ENCODE measurements at regions not wholly inside any gene's neighbourhood (a gene's known extent, or its start where the extent isn't known, plus 50 kb on each side); places are given as distances from the start of the nearest gene placed in this dataset.
"Not testable (repeated sequence)": the region's sequence is repeated elsewhere in the genome, so short reads cannot be mapped to it uniquely, and the experiment has no call there.

DNA sequence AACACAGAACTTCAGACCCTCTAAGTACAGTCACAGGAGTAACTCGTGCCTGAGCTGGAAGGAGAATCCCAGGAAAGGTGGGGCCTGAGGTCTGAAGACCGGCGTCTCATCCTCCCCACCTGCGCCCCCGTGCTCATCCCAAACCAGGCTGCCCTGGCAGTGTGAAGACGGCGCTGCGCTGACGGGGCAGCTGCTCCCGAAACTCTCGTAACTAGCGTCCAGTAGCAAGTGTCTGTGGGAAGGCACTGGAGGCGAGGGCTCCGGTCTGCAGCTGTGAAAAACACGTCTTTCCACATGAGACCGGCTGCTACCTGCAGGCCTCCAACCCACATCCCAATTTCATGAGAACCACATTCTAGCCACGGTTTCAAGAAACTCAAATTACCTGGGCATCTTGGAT, 136.6 kb upstream of the RNF32 start:
- H2AFZ ChIP-seq (ENCODE audit: low read depth, low read length): no peak overlapping the region
- no peak overlapping the region for H3K4me2 ChIP-seq (ENCODE audit: low read length)
- H3F3A ChIP-seq (ENCODE audit: insufficient read depth, low read length, poor library complexity, severe bottlenecking): no peaks in the 10 kb centered on the region
- H3K9me3 ChIP-seq (ENCODE audit: low read length): no peaks in the 10 kb centered on the region
- no peak overlapping the region for H3K4me3 ChIP-seq (ENCODE audit: low read length)
- no peak overlapping the region for H3K27ac ChIP-seq (ENCODE audit: low read length)
- H3K9ac ChIP-seq (ENCODE audit: low read length): no peak overlapping the region
- no peaks in the 10 kb centered on the region for H3K9me2 ChIP-seq (ENCODE audit: insufficient read depth, low read length)
- H3K27me3 ChIP-seq (ENCODE audit: insufficient read depth, low read depth, low read length): no peaks in the 10 kb centered on the region
- no peaks in the 10 kb centered on the region for H3K36me3 ChIP-seq (ENCODE audit: insufficient read depth, low read length)
- no peaks in the 10 kb centered on the region for H4K20me1 ChIP-seq (ENCODE audit: insufficient read depth)
- no peaks in the 10 kb centered on the region for H3K79me2 ChIP-seq (replicated peaks; ENCODE audit: insufficient read depth, low read length)
- TF ChIP-seq POLR2AphosphoS5 (IDR thresholded peaks at IDR 0.05) (no peak), EZH2 (IDR thresholded peaks at IDR 0.05; ENCODE audit: borderline replicate concordance, insufficient read depth, low read length, poor library complexity, severe bottlenecking) (no peak)

DNA sequence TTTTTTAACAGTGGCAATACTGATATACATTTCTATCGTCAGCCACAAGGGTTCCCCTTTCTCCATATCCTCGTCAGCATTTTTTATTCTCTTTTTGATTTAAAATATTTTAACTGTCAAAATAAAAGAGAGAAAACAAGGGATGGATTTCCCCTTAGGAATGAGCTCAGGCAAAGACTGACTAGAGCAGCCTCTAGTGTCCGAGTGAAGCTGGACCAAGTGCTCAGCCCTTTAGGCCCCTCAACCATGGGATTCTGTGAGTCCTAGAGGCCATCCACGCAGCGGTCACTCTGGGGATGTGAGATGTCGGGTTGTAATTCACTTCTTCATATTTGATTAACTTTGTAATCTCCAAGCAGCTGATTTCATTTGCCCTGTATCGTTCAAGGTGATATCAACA, 137.4 kb upstream of the RNF32 start:
- Histone ChIP-seq H3K27ac (ENCODE audit: low read length) (no peak overlapping the region), H3K9ac (ENCODE audit: low read length) (no peak overlapping the region), H3K27me3 (ENCODE audit: insufficient read depth, low read depth, low read length) (no peaks in the 10 kb centered on the region), H3K9me3 (ENCODE audit: low read length) (no peaks in the 10 kb centered on the region), H4K20me1 (ENCODE audit: insufficient read depth) (no peaks in the 10 kb centered on the region), H2AFZ (ENCODE audit: low read depth, low read length) (no peak overlapping the region), H3K4me2 (ENCODE audit: low read length) (no peak overlapping the region), H3F3A (ENCODE audit: insufficient read depth, low read length, poor library complexity, severe bottlenecking) (no peaks in the 10 kb centered on the region), H3K9me2 (ENCODE audit: insufficient read depth, low read length) (no peaks in the 10 kb centered on the region), H3K36me3 (ENCODE audit: insufficient read depth, low read length) (no peaks in the 10 kb centered on the region), H3K79me2 (replicated peaks; ENCODE audit: insufficient read depth, low read length) (no peaks in the 10 kb centered on the region), H3K4me3 (ENCODE audit: low read length) (no peak overlapping the region)
- TF ChIP-seq EP300 (conservative IDR thresholded peaks at IDR 0.05; ENCODE audit: poor library complexity, severe bottlenecking) (no peak), POLR2AphosphoS5 (IDR thresholded peaks at IDR 0.05) (no peak), EZH2 (IDR thresholded peaks at IDR 0.05; ENCODE audit: borderline replicate concordance, insufficient read depth, low read length, poor library complexity, severe bottlenecking) (no peak), RAD21 (conservative IDR thresholded peaks at IDR 0.05) (no peak), SMC3 (conservative IDR thresholded peaks at IDR 0.05; ENCODE audit: poor library complexity) (no peak), TAF1 (IDR thresholded peaks at IDR 0.05; ENCODE audit: low read depth) (no peak)
- TF ChIP-seq, protein P1, sequence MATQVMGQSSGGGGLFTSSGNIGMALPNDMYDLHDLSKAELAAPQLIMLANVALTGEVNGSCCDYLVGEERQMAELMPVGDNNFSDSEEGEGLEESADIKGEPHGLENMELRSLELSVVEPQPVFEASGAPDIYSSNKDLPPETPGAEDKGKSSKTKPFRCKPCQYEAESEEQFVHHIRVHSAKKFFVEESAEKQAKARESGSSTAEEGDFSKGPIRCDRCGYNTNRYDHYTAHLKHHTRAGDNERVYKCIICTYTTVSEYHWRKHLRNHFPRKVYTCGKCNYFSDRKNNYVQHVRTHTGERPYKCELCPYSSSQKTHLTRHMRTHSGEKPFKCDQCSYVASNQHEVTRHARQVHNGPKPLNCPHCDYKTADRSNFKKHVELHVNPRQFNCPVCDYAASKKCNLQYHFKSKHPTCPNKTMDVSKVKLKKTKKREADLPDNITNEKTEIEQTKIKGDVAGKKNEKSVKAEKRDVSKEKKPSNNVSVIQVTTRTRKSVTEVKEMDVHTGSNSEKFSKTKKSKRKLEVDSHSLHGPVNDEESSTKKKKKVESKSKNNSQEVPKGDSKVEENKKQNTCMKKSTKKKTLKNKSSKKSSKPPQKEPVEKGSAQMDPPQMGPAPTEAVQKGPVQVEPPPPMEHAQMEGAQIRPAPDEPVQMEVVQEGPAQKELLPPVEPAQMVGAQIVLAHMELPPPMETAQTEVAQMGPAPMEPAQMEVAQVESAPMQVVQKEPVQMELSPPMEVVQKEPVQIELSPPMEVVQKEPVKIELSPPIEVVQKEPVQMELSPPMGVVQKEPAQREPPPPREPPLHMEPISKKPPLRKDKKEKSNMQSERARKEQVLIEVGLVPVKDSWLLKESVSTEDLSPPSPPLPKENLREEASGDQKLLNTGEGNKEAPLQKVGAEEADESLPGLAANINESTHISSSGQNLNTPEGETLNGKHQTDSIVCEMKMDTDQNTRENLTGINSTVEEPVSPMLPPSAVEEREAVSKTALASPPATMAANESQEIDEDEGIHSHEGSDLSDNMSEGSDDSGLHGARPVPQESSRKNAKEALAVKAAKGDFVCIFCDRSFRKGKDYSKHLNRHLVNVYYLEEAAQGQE (IDR thresholded peaks at IDR 0.05; ENCODE audit: borderline replicate concordance): no peak

DNA sequence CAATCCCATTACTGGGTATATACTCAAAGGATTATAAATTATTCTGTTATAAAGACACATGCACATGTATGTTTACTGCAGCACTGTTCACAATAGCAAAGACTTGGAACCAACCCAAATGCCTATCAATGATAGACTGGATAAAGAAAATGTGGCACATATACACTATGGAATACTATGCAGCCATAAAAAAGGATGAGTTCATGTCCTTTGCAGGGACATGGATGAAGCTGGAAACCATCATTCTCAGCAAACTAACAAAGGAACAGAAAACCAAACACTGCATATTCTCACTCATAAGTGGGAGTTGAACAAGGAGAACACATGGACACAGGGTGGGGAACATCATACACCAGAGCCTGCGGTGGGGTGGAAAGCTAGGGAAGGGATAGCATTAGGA, 138.8 kb upstream of the RNF32 start:
- not testable (repeated sequence) for H3K79me2 ChIP-seq (replicated peaks; ENCODE audit: insufficient read depth, low read length); H3K9me3 ChIP-seq (ENCODE audit: low read length); H4K20me1 ChIP-seq (ENCODE audit: insufficient read depth); H3K27me3 ChIP-seq (ENCODE audit: insufficient read depth, low read depth, low read length); H3K9me2 ChIP-seq (ENCODE audit: insufficient read depth, low read length); H3K4me3 ChIP-seq (ENCODE audit: low read length); H3K9ac ChIP-seq (ENCODE audit: low read length); H3K36me3 ChIP-seq (ENCODE audit: insufficient read depth, low read length); H3F3A ChIP-seq (ENCODE audit: insufficient read depth, low read length, poor library complexity, severe bottlenecking); H2AFZ ChIP-seq (ENCODE audit: low read depth, low read length); H3K4me2 ChIP-seq (ENCODE audit: low read length); H3K27ac ChIP-seq (ENCODE audit: low read length)

Measured in neural cell (in vitro differentiated cells).